Fibroblast of lung (primary cell): ENCODE measurements at regions not wholly inside any gene's neighbourhood (a gene's known extent, or its start where the extent isn't known, plus 50 kb on each side); places are given as distances from the start of the nearest gene placed in this dataset.

Experiments used
- DNase-seq, 2 donors: peaks; one replicate each; pipeline versions ENCODE4 v3.0.0 to v3.0.0-alpha.2; 2010; ENCODE audit warnings: low read depth in 2 of 2
- H2AFZ ChIP-seq: 2 replicates; pipeline ENCODE4 v1.5.1; 2012; ENCODE audit warnings: low read length, control low read depth, inconsistent platforms
- H3K27ac ChIP-seq: 2 replicates; pipeline ENCODE4 v1.5.1; 2011; ENCODE audit warnings: low read length, control low read depth; ENCODE audit not compliant: insufficient read depth
- H3K27me3 ChIP-seq: 2 replicates; pipeline ENCODE4 v1.5.1; 2011; ENCODE audit warnings: mild to moderate bottlenecking, low read length; ENCODE audit not compliant: control insufficient read depth, insufficient read depth
- H3K36me3 ChIP-seq: 2 replicates; pipeline ENCODE4 v1.5.1; 2011; ENCODE audit warnings: low read length; ENCODE audit not compliant: control insufficient read depth, insufficient read depth
- H3K4me1 ChIP-seq: 2 replicates; pipeline ENCODE4 v1.5.1; 2011; ENCODE audit warnings: low read length; ENCODE audit not compliant: control insufficient read depth, insufficient read depth; ENCODE audit errors: extremely low read depth
- H3K4me2 ChIP-seq: 2 replicates; pipeline ENCODE4 v1.5.1; 2011; ENCODE audit warnings: low read length, control low read depth; ENCODE audit not compliant: insufficient read depth; ENCODE audit errors: extremely low read depth
- H3K4me3 ChIP-seq, 4 experiments: fragments of 200-600 bp in 1 of 4; sonication (generic) in 1 of 4; replicated peaks in 1 of 4; 2 replicates each; pipeline ENCODE4 v1.5.1; 2011 to 2016; ENCODE audit warnings: low read length in 4 of 4, low read depth in 3 of 4, mild to moderate bottlenecking in 3 of 4, control low read depth in 2 of 4, inconsistent platforms in 1 of 4, mixed read lengths in 1 of 4; ENCODE audit not compliant: insufficient read depth in 1 of 4; ENCODE audit errors: control extremely low read depth in 1 of 4
- H3K79me2 ChIP-seq: 2 replicates; pipeline ENCODE4 v1.5.1; 2012; ENCODE audit warnings: mild to moderate bottlenecking, low read length, inconsistent platforms; ENCODE audit not compliant: control insufficient read depth, insufficient read depth
- H3K9ac ChIP-seq: 2 replicates; pipeline ENCODE4 v1.5.1; 2011; ENCODE audit warnings: mild to moderate bottlenecking, low read length, control low read depth; ENCODE audit not compliant: insufficient read depth
- H3K9me3 ChIP-seq: 2 replicates; pipeline ENCODE4 v1.5.1; 2012; ENCODE audit warnings: low read depth, low read length; ENCODE audit not compliant: control insufficient read depth, insufficient read depth
- H4K20me1 ChIP-seq: 2 replicates; pipeline ENCODE4 v1.5.1; 2011; ENCODE audit warnings: low read length; ENCODE audit not compliant: control insufficient read depth, insufficient read depth; ENCODE audit errors: extremely low read depth
- EZH2 ChIP-seq: IDR thresholded peaks from 2 replicates; pipeline ENCODE4 v1.5.1; 2012; ENCODE audit warnings: low read length, control low read depth, mild to moderate bottlenecking; ENCODE audit errors: missing control alignments
- TF ChIP-seq, protein P1 (sequence below), 2 donors: IDR thresholded peaks in 1 of 2; conservative IDR thresholded peaks in 1 of 2; 1 replicate in 1 of 2; 2 replicates in 1 of 2; pipeline ENCODE4 v1.5.1; 2011 to 2012; ENCODE audit warnings: low read length in 2 of 2, control low read depth in 1 of 2, inconsistent platforms in 1 of 2, low read depth in 1 of 2, mild to moderate bottlenecking in 1 of 2

GRCh38 chr1:105838071-105838470, 1218.4 kb upstream of the PRMT6 start:
- Histone ChIP-seq H3K36me3 (no peaks in the 10 kb centered on the region), H3K27ac (no peak overlapping the region), H3K9ac (no peak overlapping the region), H3K4me2 (no peak overlapping the region), H3K4me3 (no peak overlapping the region), H3K4me1 (no peaks in the 10 kb centered on the region), H2AFZ (no peak overlapping the region), H3K9me3 (no peaks in the 10 kb centered on the region), H4K20me1 (no peaks in the 10 kb centered on the region), H3K27me3 (no peaks in the 10 kb centered on the region), H3K79me2 (no peaks in the 10 kb centered on the region)
- TF ChIP-seq, protein P1, sequence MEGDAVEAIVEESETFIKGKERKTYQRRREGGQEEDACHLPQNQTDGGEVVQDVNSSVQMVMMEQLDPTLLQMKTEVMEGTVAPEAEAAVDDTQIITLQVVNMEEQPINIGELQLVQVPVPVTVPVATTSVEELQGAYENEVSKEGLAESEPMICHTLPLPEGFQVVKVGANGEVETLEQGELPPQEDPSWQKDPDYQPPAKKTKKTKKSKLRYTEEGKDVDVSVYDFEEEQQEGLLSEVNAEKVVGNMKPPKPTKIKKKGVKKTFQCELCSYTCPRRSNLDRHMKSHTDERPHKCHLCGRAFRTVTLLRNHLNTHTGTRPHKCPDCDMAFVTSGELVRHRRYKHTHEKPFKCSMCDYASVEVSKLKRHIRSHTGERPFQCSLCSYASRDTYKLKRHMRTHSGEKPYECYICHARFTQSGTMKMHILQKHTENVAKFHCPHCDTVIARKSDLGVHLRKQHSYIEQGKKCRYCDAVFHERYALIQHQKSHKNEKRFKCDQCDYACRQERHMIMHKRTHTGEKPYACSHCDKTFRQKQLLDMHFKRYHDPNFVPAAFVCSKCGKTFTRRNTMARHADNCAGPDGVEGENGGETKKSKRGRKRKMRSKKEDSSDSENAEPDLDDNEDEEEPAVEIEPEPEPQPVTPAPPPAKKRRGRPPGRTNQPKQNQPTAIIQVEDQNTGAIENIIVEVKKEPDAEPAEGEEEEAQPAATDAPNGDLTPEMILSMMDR (conservative IDR thresholded peaks at IDR 0.05 in 1 of 2, IDR thresholded peaks at IDR 0.05 in 1 of 2; ENCODE audit: low read depth in 1 of 2, low read length in 2 of 2), result no peak
- no peak for TF ChIP-seq EZH2
- no peak for DNase-seq

DNA sequence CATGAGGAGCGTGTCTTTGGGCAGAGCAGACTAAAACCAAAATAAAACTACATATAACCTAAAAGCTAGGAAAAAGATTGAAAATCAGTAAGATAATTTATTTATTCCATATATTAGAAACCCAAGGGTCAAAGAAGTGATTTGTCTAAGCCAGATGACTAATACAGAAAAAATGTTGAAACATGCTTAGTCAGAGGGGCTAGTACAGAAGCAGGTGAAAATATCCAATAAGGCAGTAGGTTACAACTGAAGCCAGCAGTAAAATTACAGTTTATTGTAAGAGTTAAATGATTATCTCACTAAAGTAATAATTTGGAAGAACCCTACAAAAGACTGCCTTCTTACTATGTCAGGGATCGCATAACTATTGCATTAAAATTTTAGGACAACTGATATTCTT, 1190.9 kb upstream of the PRMT6 start:
- Histone ChIP-seq H3K79me2 (no peaks in the 10 kb centered on the region), H3K27ac (no peak overlapping the region), H3K9ac (no peak overlapping the region), H3K4me3 (no peak overlapping the region), H3K27me3 (no peaks in the 10 kb centered on the region), H3K36me3 (no peaks in the 10 kb centered on the region), H3K4me1 (no peaks in the 10 kb centered on the region), H3K4me2 (no peak overlapping the region), H3K9me3 (no peaks in the 10 kb centered on the region), H2AFZ (no peak overlapping the region), H4K20me1 (no peaks in the 10 kb centered on the region)
- no peak for TF ChIP-seq EZH2
- TF ChIP-seq, protein P1 (conservative IDR thresholded peaks at IDR 0.05 in 1 of 2, IDR thresholded peaks at IDR 0.05 in 1 of 2; ENCODE audit: low read depth in 1 of 2, low read length in 2 of 2), result no peak
- DNase-seq, result peak in 1 of 2 donors; percentile 7

DNA sequence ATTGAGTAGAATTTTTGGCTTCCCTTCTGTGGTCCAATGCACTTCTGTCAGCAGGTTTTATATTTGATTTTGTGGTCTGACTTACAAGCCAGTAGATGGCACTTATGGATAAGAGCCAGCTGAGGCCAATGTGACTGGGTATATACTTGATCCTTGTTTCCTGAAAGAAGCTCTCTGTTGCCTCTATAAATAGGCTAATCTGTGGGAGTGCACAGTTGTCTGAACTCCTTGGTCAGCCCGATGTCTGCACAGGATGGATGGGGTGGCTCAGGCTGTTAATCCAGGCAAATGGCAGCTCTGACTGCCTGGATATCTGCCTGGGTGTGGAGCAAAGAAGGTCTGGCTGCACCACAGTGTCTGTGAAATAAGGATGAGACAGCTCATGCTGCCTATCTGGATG, 1183.7 kb upstream of the PRMT6 start:
- Histone ChIP-seq H3K4me2 (no peak overlapping the region), H3K4me3 (no peak overlapping the region), H3K4me1 (no peaks in the 10 kb centered on the region), H3K9ac (no peak overlapping the region), H3K27ac (no peak overlapping the region), H3K79me2 (no peaks in the 10 kb centered on the region), H2AFZ (no peak overlapping the region), H4K20me1 (no peaks in the 10 kb centered on the region), H3K9me3 (no peaks in the 10 kb centered on the region), H3K27me3 (no peaks in the 10 kb centered on the region), H3K36me3 (no peaks in the 10 kb centered on the region)
- TF ChIP-seq, protein P1 (conservative IDR thresholded peaks at IDR 0.05 in 1 of 2, IDR thresholded peaks at IDR 0.05 in 1 of 2; ENCODE audit: low read depth in 1 of 2, low read length in 2 of 2), result no peak
- no peak for TF ChIP-seq EZH2
- DNase-seq, result no peak
